Fibroblast of mammary gland (primary cell): ENCODE measurements at regions not wholly inside any gene's neighbourhood (a gene's known extent, or its start where the extent isn't known, plus 50 kb on each side); places are given as distances from the start of the nearest gene placed in this dataset.

Experiments
- DNase-seq: peaks from one replicate; pipeline ENCODE4 v3.0.0-alpha.2; 2010; ENCODE audit warnings: low read depth
- H3K4me3 ChIP-seq: 2 replicates; pipeline ENCODE4 v1.5.1; 2011; ENCODE audit warnings: low read depth, mild to moderate bottlenecking, low read length, moderate library complexity; ENCODE audit not compliant: control insufficient read depth
- CTCF ChIP-seq: conservative IDR thresholded peaks from 2 replicates; pipeline ENCODE4 v1.5.1; 2011; ENCODE audit warnings: low read depth, low read length, inconsistent platforms; ENCODE audit not compliant: control insufficient read depth, insufficient read depth

GRCh38 chr6:1024587-1024986 lies 287.3 kb upstream of the FOXQ1 start:
- no peak for TF ChIP-seq CTCF
- DNase-seq, result peak; percentile 75
- no peak overlapping the region for H3K4me3 ChIP-seq

GRCh38 chr6:1024161-1024560 lies 287.7 kb upstream of the FOXQ1 start:
- no peak for DNase-seq
- no peak overlapping the region for H3K4me3 ChIP-seq
- no peak for TF ChIP-seq CTCF

- no peak for TF ChIP-seq CTCF
- H3K4me3 ChIP-seq, result no peak overlapping the region
- no peak for DNase-seq
Measured at GRCh38 chr6:1023229-1023628, 288.7 kb upstream of the FOXQ1 start.

- no peak overlapping the region for H3K4me3 ChIP-seq
- no peak for TF ChIP-seq CTCF
- DNase-seq, result no peak
Measured at GRCh38 chr6:1022719-1023118, 289.2 kb upstream of the FOXQ1 start.

GRCh38 chr6:1020837-1021236 lies 291.1 kb upstream of the FOXQ1 start:
- no peak for TF ChIP-seq CTCF
- DNase-seq, result no peak
- no peak overlapping the region for H3K4me3 ChIP-seq

GRCh38 chr6:1020133-1020532 lies 291.8 kb upstream of the FOXQ1 start:
- no peak for TF ChIP-seq CTCF
- DNase-seq, result no peak
- no peak overlapping the region for H3K4me3 ChIP-seq

GRCh38 chr6:1018041-1018440 lies 293.9 kb upstream of the FOXQ1 start:
- DNase-seq, result no peak
- H3K4me3 ChIP-seq, result no peak overlapping the region
- TF ChIP-seq CTCF, result no peak
